HCT116 (cell line): ENCODE measurements at regions not wholly inside any gene's neighbourhood (a gene's known extent, or its start where the extent isn't known, plus 50 kb on each side); places are given as distances from the start of the nearest gene placed in this dataset.

Source experiments
- ATAC-seq: fragments of 200-7000 bp; cut with Tn5 transposase; 2 replicates; pipeline ENCODE4 v1.9.1; 2020; ENCODE audit warnings: mild to moderate bottlenecking, moderate library complexity
- BruUV-seq: library from RNA; stranded (reverse); fragments of 400-500 nt; replicated peaks from 2 replicates; lab custom pipeline; 2021; lab: Mats Ljungman, UMichigan
- CTCF ChIA-PET: fragments of 300-600 bp; sonication (Branson Sonifier 250); formaldehyde crosslinking; loops from one replicate; lab custom pipeline; 2021; ENCODE audit warnings: antibody characterized with exemption; lab: Charles Lee
- POLR2A ChIA-PET: fragments of 300-600, 350-600 bp; sonication (Branson Sonifier 250); formaldehyde crosslinking; loops from one replicate; lab custom pipeline; 2021; ENCODE audit warnings: antibody characterized with exemption; lab: Charles Lee
- RAD21 ChIA-PET, 2 experiments: fragments of 300-600 bp; sonication (Branson Sonifier 250); formaldehyde crosslinking; loops; one replicate each; lab custom pipeline; 2023; ENCODE audit warnings: low total read pairs in 2 of 2; ENCODE audit not compliant: uncharacterized antibody in 2 of 2, unreplicated experiment in 2 of 2, low non-redundant PET in 1 of 2; lab: Charles Lee
- DNase-seq: peaks from one replicate; pipeline ENCODE4 v3.0.0-alpha.2; 2010; ENCODE audit warnings: low read depth, low spot score
- H2AFZ ChIP-seq: fragments of 200-600 bp; shearing (Covaris generic), sonication (generic); 2 replicates; pipeline ENCODE4 v1.6.1; 2017; ENCODE audit warnings: low read depth, mixed run types, mixed read lengths, antibody characterized with exemption, low read length; ENCODE audit not compliant: poor library complexity, severe bottlenecking
- H3K27ac ChIP-seq: 2 replicates; pipeline ENCODE4 v1.5.1; 2012; ENCODE audit warnings: low read depth, low read length
- H3K27me3 ChIP-seq: fragments of 200-600 bp; sonication (generic); 2 replicates; pipeline ENCODE4 v1.6.1; 2016; ENCODE audit warnings: mixed run types, low read length, mixed read lengths; ENCODE audit not compliant: insufficient read depth
- H3K36me3 ChIP-seq, 2 experiments: fragments of 200-500 bp in 1 of 2; fragments of 200-600 bp in 1 of 2; sonication (Bioruptor generic) in 1 of 2; sonication (generic) in 1 of 2; 2 replicates each; pipeline versions ENCODE4 v1.5.1 to v1.6.1; 2014 to 2016; ENCODE audit warnings: low read length in 2 of 2, inconsistent platforms in 1 of 2, mixed read lengths in 1 of 2, mixed run types in 1 of 2; ENCODE audit not compliant: insufficient read depth in 2 of 2, control insufficient read depth in 1 of 2
- H3K4me1 ChIP-seq, 2 experiments: fragments of 200-600 bp in 1 of 2; sonication (generic) in 1 of 2; 2 replicates each; pipeline versions ENCODE4 v1.5.1 to v1.6.1; 2012 to 2017; ENCODE audit warnings: low read length in 2 of 2, inconsistent platforms in 1 of 2, mild to moderate bottlenecking in 1 of 2, mixed read lengths in 1 of 2, mixed run types in 1 of 2, moderate library complexity in 1 of 2; ENCODE audit not compliant: insufficient read depth in 2 of 2, control insufficient read depth in 1 of 2
- H3K4me2 ChIP-seq: fragments of 200-600 bp; sonication (generic); 2 replicates; pipeline ENCODE4 v1.6.1; 2017; ENCODE audit warnings: mixed run types, low read length, mixed read lengths
- H3K4me3 ChIP-seq, 2 experiments: fragments of 200-600 bp in 1 of 2; sonication (generic) in 1 of 2; replicated peaks in 1 of 2; 2 replicates each; pipeline ENCODE4 v1.5.1; 2011 to 2016; ENCODE audit warnings: low read length in 2 of 2, control low read depth in 1 of 2, low read depth in 1 of 2, mild to moderate bottlenecking in 1 of 2, mixed read lengths in 1 of 2, mixed run types in 1 of 2
- H3K79me2 ChIP-seq: fragments of 200-600 bp; sonication (generic); 2 replicates; pipeline ENCODE4 v1.6.1; 2017; ENCODE audit warnings: mild to moderate bottlenecking, mixed run types, low read length, moderate library complexity, mixed read lengths; ENCODE audit not compliant: insufficient read depth
- H3K9ac ChIP-seq: fragments of 200-600 bp; sonication (generic); 2 replicates; pipeline ENCODE4 v1.6.1; 2016; ENCODE audit warnings: low read length, mixed read lengths
- H3K9me2 ChIP-seq: fragments of 200-600 bp; sonication (generic), shearing (Covaris generic); 2 replicates; pipeline ENCODE4 v1.6.1; 2017; ENCODE audit warnings: mixed run types, mild to moderate bottlenecking, moderate library complexity; ENCODE audit not compliant: insufficient read depth
- H3K9me3 ChIP-seq, 2 experiments: fragments of 200-500 bp in 1 of 2; fragments of 200-600 bp in 1 of 2; sonication (Bioruptor generic) in 1 of 2; sonication (generic) in 1 of 2; 2 replicates each; pipeline ENCODE4 v1.6.1; 2014 to 2017; ENCODE audit warnings: low read length in 2 of 2, mixed read lengths in 2 of 2, inconsistent platforms in 1 of 2, low read depth in 1 of 2, mild to moderate bottlenecking in 1 of 2, mixed run types in 1 of 2, moderate library complexity in 1 of 2; ENCODE audit not compliant: control insufficient read depth in 1 of 2, insufficient read depth in 1 of 2
- H4K20me1 ChIP-seq: fragments of 200-600 bp; sonication (generic), shearing (Covaris generic); 2 replicates; pipeline ENCODE4 v1.6.1; 2017; ENCODE audit warnings: mixed run types, mild to moderate bottlenecking, moderate library complexity; ENCODE audit not compliant: insufficient read depth
- ATF3 ChIP-seq: IDR thresholded peaks from 2 replicates; pipeline ENCODE4 v1.6.1; 2012
- CBX3 ChIP-seq: IDR thresholded peaks from 2 replicates; pipeline ENCODE4 v1.6.1; 2012; ENCODE audit warnings: low read depth
- CEBPB ChIP-seq: IDR thresholded peaks from 2 replicates; pipeline ENCODE4 v1.6.1; 2012; ENCODE audit warnings: low read depth
- EZH2 ChIP-seq: fragments of 200-600 bp; sonication (generic); IDR thresholded peaks from 2 replicates; pipeline ENCODE4 v1.6.1; 2017; ENCODE audit warnings: antibody characterized with exemption, mixed run types
- EZH2phosphoT487 ChIP-seq: fragments of 200-600 bp; IDR thresholded peaks from 2 replicates; pipeline ENCODE4 v1.6.1; 2018; ENCODE audit warnings: antibody characterized with exemption, borderline replicate concordance
- FOSL1 ChIP-seq: IDR thresholded peaks from 2 replicates; pipeline ENCODE4 v1.6.1; 2012; ENCODE audit warnings: low read depth
- JUND ChIP-seq: IDR thresholded peaks from 2 replicates; pipeline ENCODE4 v1.6.1; 2012
- MAX ChIP-seq: IDR thresholded peaks from 2 replicates; pipeline ENCODE4 v1.6.1; 2012
- POLR2A ChIP-seq: IDR thresholded peaks from 2 replicates; pipeline ENCODE4 v1.7.0; 2011; ENCODE audit warnings: borderline replicate concordance; ENCODE audit not compliant: insufficient read depth, insufficient read length; ENCODE audit errors: extremely low read depth
- POLR2AphosphoS5 ChIP-seq: IDR thresholded peaks from 2 replicates; pipeline ENCODE4 v1.6.1; 2011; ENCODE audit warnings: mild to moderate bottlenecking, low read depth, low read length, moderate library complexity
- RAD21 ChIP-seq: IDR thresholded peaks from 2 replicates; pipeline ENCODE4 v1.6.1; 2012; ENCODE audit warnings: low read depth, mild to moderate bottlenecking
- SIN3A ChIP-seq: IDR thresholded peaks from 2 replicates; pipeline ENCODE4 v1.6.1; 2012; ENCODE audit warnings: low read depth
- SRF ChIP-seq: IDR thresholded peaks from 2 replicates; pipeline ENCODE4 v1.6.1; 2012; ENCODE audit warnings: low read depth
- YY1 ChIP-seq: IDR thresholded peaks from 2 replicates; pipeline ENCODE4 v1.6.1; 2011; ENCODE audit warnings: low read length, low read depth, moderate library complexity, mild to moderate bottlenecking; ENCODE audit not compliant: insufficient replicate concordance; ENCODE audit errors: extremely low read depth
- ZFX ChIP-seq: fragments of 450-650 bp; IDR thresholded peaks from 2 replicates; pipeline ENCODE4 v1.6.1; 2017
- ZNF274 ChIP-seq: fragments of 200-500 bp; sonication (Bioruptor generic); IDR thresholded peaks from 2 replicates; pipeline ENCODE4 v1.6.1; 2014; ENCODE audit warnings: mild to moderate bottlenecking, low read depth, low read length, inconsistent platforms
- intact Hi-C: fragments of 100-400 bp; cut with micrococcal nuclease; formaldehyde crosslinking; loops from 2 replicates; pipeline ENCODE4 v1.10.0; 2022
- TF ChIP-seq, protein P1 (sequence below): IDR thresholded peaks from 2 replicates; pipeline ENCODE4 v1.6.1; 2011; ENCODE audit warnings: mild to moderate bottlenecking, low read length, moderate library complexity; ENCODE audit not compliant: insufficient replicate concordance; ENCODE audit errors: extremely low read depth
- TF ChIP-seq, protein P2 (sequence below): IDR thresholded peaks from 2 replicates; pipeline ENCODE4 v1.6.1; 2012; ENCODE audit warnings: low read depth

- ChIA-PET RAD21 (no interaction called here), CTCF (no interaction called here), POLR2A (no interaction called here)
- TF ChIP-seq ATF3 (no peak), MAX (no peak), EZH2 (no peak), CEBPB (no peak), JUND (no peak), POLR2A (no peak), ZNF274 (no peak), YY1 (no peak), RAD21 (no peak), ZFX (no peak), POLR2AphosphoS5 (no peak), FOSL1 (no peak), CBX3 (no peak), EZH2phosphoT487 (no peak), SIN3A (no peak), SRF (no peak)
- TF ChIP-seq, protein P1, sequence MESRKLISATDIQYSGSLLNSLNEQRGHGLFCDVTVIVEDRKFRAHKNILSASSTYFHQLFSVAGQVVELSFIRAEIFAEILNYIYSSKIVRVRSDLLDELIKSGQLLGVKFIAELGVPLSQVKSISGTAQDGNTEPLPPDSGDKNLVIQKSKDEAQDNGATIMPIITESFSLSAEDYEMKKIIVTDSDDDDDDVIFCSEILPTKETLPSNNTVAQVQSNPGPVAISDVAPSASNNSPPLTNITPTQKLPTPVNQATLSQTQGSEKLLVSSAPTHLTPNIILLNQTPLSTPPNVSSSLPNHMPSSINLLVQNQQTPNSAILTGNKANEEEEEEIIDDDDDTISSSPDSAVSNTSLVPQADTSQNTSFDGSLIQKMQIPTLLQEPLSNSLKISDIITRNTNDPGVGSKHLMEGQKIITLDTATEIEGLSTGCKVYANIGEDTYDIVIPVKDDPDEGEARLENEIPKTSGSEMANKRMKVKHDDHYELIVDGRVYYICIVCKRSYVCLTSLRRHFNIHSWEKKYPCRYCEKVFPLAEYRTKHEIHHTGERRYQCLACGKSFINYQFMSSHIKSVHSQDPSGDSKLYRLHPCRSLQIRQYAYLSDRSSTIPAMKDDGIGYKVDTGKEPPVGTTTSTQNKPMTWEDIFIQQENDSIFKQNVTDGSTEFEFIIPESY, result no peak
- TF ChIP-seq, protein P2, sequence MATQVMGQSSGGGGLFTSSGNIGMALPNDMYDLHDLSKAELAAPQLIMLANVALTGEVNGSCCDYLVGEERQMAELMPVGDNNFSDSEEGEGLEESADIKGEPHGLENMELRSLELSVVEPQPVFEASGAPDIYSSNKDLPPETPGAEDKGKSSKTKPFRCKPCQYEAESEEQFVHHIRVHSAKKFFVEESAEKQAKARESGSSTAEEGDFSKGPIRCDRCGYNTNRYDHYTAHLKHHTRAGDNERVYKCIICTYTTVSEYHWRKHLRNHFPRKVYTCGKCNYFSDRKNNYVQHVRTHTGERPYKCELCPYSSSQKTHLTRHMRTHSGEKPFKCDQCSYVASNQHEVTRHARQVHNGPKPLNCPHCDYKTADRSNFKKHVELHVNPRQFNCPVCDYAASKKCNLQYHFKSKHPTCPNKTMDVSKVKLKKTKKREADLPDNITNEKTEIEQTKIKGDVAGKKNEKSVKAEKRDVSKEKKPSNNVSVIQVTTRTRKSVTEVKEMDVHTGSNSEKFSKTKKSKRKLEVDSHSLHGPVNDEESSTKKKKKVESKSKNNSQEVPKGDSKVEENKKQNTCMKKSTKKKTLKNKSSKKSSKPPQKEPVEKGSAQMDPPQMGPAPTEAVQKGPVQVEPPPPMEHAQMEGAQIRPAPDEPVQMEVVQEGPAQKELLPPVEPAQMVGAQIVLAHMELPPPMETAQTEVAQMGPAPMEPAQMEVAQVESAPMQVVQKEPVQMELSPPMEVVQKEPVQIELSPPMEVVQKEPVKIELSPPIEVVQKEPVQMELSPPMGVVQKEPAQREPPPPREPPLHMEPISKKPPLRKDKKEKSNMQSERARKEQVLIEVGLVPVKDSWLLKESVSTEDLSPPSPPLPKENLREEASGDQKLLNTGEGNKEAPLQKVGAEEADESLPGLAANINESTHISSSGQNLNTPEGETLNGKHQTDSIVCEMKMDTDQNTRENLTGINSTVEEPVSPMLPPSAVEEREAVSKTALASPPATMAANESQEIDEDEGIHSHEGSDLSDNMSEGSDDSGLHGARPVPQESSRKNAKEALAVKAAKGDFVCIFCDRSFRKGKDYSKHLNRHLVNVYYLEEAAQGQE, result no peak
- Histone ChIP-seq H3K27me3 (peaks cover 23% of the 10 kb centered on the region), H3K4me1 (no peaks in the 10 kb centered on the region), H3K9me2 (no peaks in the 10 kb centered on the region), H3K4me2 (no peak overlapping the region), H3K36me3 (no peaks in the 10 kb centered on the region), H4K20me1 (no peaks in the 10 kb centered on the region), H3K9me3 (no peaks in the 10 kb centered on the region), H2AFZ (no peak overlapping the region), H3K79me2 (no peaks in the 10 kb centered on the region), H3K4me3 (no peak overlapping the region), H3K27ac (no peak overlapping the region), H3K9ac (no peak overlapping the region)
- BruUV-seq, result no TSS peak
- ATAC-seq (no peak), DNase-seq (no peak)
- intact Hi-C loops, result no loop called here
These were observed 144.5 kb downstream of the FBLN2 start for GRCh38 chr3:13693441-13693840.
